ENCODE measurements at regions not wholly inside any gene's neighbourhood (a gene's known extent, or its start where the extent isn't known, plus 50 kb on each side); places are given as distances from the start of the nearest gene placed in this dataset.

- DNase-seq (ENCODE audit: low spot score) = peak; percentile 5
Observed at GRCh38 chr22:48744283-48744641, 1083.4 kb downstream of the BRD1 start.

- peak; percentile 4 for DNase-seq (ENCODE audit: low spot score)
Observed at GRCh38 chr22:48743601-48744282, 1083.9 kb downstream of the BRD1 start.

DNA sequence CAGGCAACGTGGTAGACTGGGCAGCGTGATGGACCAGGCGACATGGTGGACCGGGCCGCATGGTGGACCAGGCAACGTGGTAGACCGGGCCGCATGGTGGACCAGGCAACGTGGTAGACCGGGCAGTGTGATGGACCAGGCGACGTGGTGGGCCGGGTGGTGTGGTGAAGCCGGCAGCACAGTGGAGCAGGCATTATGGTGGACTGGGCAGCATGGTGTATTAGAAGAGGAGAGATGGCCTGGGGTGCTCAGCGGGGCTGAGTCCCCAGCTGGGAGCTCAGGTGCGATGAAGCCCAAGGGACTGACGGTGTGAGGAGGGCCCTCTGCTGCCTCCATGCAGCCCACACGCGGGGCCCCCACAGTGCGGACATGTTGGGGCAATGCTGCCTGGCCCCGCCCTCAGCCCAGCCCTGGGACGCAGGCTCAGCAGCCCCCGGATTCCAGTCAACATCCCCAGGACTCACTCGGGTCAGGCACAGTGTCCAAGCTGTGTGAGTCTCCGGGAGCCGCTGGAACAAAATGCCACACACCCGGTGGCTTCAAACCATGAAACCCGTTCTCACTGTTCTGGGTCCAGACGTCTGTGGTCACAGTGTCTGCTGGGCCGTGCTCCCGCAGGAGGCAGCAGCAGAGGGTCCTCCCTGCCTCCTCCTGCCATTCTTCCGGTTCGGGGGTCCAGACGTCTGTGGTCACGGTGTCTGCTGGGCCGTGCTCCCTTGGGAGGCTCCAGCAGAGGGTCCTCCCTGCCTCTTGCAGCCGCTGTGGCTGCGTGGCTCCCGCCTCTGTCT lies 1084.9 kb downstream of the BRD1 start:
- no peak for DNase-seq (ENCODE audit: low spot score)

- DNase-seq (ENCODE audit: low spot score) = no peak
Observed at GRCh38 chr22:48742191-48742555, 1085.5 kb downstream of the BRD1 start.

- no peak for DNase-seq (ENCODE audit: low spot score)
Observed at GRCh38 chr22:48741540-48741939, 1086.1 kb downstream of the BRD1 start.

DNA sequence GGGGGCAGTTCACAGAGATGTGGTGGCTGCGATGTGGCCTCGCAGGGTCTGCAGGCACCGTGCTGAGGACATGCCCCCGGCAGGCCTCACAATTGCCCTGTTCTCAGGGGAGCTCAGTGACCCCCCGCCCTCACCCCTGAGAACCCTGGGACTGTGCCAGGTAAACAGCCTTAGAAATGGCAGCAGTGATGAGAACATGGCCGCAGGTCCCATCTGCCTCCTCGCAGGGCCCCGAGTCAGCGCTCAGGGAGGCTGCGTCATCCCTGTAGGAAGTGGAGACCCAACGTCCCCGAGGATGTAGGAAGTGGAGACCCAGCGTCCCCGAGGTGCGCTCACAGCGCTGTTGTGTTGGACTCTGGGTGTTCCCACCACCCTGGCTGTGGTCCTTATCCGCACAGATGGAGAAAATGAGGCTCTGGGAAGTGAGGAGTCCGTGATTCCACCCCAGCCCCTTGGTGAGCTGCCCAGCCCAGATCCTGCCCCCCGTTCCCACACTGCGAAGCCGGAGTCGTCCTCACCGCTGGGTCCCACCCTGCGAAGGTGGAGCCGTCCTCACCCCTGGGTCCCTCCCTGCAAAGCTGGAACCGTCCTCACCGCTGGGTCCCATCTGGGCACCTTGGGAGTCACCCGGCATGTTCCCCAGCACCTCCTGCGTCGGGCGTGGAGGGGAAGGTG lies 1086.8 kb downstream of the BRD1 start:
- DNase-seq (ENCODE audit: low spot score) = no peak

DNA sequence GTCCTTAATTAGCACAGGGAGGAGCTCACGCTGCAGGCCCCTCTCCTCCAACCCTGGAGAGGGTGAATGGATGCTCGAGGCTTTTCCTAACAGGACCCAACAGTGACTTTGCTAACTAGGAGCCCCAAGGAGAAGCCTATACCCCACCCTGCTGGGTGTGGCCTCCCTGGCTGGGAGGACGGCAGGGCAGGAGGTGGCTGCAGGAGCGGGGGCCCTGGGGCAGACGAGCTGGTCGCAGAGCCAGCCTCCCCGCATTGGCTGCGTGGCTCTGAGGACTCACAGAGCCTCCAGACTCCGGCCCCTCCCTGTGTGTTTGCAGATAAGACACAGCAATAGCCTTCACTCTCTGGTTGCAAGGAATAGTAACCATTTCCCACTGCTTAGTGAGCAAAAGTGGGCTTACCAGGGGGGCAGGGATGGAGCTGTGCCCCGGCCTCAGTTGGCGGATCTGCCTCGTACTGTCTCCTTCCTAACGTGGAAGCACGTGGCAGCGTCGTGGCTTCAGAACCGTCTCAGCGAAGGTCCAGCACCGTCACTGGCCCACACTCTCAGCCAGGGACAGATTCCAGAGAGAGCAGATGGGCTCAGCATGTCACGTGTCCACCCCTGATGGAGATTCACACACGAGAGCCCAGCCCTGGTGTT lies 1087.5 kb downstream of the BRD1 start:
- no peak for DNase-seq (ENCODE audit: low spot score)

DNA sequence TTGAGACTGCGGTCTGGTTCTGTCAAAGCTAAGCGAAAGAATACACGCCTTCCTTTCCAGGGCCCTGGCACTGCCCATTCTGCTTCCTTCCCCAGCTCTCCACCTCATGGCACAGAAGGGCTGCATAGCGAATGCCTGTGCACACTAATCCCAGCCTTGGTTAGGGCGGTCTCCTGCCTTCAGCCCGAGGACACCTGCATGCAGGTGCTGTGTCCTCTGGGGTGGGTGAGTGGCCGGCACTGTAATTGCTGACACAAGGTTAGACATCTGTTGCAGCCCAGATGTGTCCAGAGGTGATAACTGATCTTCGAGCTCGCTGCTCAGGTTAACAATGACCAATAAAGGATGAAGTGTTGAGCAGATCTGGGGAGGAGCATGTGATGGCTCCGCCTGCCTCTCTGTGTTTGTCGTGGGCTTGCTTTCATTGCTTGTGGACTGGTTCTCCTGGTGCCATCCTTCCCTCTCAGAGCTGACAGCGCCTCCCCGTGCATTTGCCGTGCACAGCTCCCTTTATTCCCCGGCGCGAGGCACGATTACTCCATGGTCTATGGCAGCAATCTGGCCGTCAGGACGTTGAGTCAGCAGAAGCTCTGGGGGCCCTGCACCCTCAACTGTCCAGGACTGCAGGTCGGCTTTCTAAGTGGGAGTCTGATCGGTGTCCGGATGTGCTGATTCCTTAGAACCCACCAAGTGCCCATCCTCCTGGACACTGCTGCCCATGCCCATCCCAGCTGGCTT lies 1088.2 kb downstream of the BRD1 start:
- DNase-seq (ENCODE audit: low spot score) = no peak

GRCh38 chr22:48738204-48738980 lies 1089.3 kb downstream of the BRD1 start:
- DNase-seq (ENCODE audit: low spot score) = no peak

- no peak for DNase-seq (ENCODE audit: low spot score)
Observed at GRCh38 chr22:48737461-48738203, 1090.0 kb downstream of the BRD1 start.

DNA sequence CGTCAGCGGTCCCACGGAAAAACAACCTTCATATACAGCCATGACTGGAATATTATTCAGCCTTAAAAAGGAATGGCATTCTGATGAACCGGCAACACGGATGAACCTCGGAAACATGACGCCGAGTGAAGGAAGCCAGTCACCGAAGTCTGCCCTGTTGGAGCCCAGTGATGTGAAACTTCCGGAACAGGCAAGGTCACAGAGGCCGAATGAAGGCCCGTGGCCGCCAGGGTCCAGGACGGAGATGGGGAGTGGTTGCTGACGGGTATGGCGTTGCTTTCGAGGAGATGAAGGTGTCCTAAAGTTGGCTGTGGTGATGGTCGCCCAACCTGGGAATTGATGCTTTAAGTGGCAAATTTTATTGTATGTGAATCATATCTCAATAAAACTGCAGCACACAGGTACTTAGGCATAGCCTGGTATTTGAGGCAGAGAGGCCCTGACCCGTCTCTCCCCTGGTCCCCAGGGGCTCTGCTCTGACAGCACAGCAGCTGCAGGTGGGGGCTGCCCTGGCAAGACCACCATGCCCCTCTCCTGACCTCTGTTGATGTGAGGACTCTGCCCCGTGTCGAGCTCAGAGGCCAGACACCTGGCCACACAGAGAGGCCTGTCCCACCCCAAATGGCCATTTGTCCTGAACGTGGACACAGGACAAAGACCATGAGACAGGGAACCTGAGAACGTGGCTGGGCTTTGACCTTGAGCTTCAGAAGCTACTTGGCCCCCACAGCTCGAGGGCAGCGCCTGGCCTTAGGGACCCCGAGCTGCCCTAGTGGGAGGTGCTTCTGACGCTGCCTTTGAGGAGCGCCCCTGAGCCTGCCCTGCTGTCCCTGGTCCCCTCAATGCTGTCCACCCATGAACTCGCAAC lies 1090.8 kb downstream of the BRD1 start:
- no peak for DNase-seq (ENCODE audit: low spot score)

DNA sequence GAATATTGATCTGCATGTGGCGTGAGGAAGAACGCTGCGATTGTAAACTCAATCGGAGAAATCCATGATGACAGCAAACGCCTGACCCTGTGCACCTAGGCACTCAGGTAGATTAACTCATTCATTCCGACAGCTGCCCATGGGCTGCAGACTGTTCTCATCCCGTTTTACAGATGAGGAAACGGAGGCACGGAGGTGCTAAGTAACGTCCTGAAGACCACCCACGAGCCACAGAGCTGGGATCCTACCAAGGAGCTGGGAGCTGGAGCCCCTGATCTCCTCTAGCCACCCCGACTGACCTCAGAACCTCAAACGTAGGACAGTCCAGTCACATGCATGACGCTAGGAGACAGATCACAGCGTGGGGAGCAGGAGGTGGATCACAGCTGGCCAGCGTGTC lies 1092.7 kb downstream of the BRD1 start:
- no peak for DNase-seq (ENCODE audit: low spot score)

GRCh38 chr22:48734359-48734758 lies 1093.3 kb downstream of the BRD1 start:
- no peak for DNase-seq (ENCODE audit: low spot score)

- no peak for DNase-seq (ENCODE audit: low spot score)
Observed at GRCh38 chr22:48729499-48730171, 1098.0 kb downstream of the BRD1 start.

- no peak for DNase-seq (ENCODE audit: low spot score)
Observed at GRCh38 chr22:48727454-48728058, 1100.1 kb downstream of the BRD1 start.

- no peak for DNase-seq (ENCODE audit: low spot score)
Observed at GRCh38 chr22:48724899-48725298, 1102.8 kb downstream of the BRD1 start.

DNA sequence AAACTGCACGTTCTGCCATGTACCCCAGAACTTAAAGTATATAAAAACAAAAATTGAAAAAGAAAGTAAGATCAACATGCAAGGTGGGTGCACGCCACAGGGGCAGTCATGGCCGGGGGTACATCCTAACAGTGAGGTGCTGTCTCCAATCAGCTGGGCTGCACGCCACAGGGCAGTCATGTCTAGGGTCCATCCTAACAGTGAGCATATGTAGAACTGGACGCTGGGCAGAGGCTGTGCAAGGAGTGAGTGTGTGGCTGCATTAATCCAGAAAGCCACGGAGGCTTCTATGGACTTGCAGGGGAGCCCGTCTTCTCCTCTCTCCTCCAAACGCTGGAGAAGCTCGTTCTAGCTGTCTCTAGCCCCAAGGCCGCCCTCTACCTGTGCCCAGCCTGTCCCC lies 1105.0 kb downstream of the BRD1 start:
- no peak for DNase-seq (ENCODE audit: low spot score)

- no peak for DNase-seq (ENCODE audit: low spot score)
Observed at GRCh38 chr22:48721395-48721669, 1106.3 kb downstream of the BRD1 start.

Measured in iPS-NIHi11 (cell line).